GM18498 (cell line): ENCODE measurements at regions not wholly inside any gene's neighbourhood (a gene's known extent, or its start where the extent isn't known, plus 50 kb on each side); places are given as distances from the start of the nearest gene placed in this dataset.

ENCODE experiments used
- ATAC-seq: cut with Tn5 transposase; IDR thresholded peaks from one replicate; pipeline ENCODE4 v1.9.1; 2021; ENCODE audit warnings: mild to moderate bottlenecking, moderate library complexity; ENCODE audit not compliant: unreplicated experiment

GRCh38 chr13:90142251-90142650, 1205.2 kb upstream of the MIR17HG start:
- ATAC-seq, result no peak

DNA sequence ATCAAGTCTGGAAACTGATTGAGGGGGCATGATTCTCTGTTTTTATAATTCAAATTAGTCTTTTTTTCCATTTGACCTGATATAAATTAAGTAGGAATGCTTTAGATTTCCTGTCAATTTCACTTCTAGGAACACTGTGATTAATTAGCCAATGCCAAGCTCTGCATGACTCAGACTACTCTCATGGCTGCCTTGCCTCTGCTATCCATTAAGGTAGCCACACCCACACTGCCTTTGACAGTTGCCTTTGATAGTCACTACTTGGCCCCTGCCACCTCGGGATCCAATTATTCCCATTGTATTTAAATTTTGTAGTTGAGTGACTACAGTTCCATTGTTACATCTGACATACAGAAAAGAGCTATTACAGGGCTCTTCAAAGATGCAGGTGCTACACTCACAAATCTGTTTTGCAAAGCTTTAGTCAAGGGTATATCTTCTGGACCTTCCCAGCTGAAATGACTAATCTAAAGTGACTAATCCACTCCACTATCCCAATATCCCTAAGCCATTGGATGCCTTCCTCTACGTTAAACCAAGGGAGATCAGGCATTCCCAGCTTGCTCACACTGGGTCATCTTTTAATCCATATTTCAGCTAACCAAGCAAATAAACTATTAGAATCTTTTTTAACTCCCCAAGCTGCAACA, 1193.1 kb upstream of the MIR17HG start:
- no peak for ATAC-seq

- ATAC-seq, result no peak
Observed at GRCh38 chr13:90156390-90156789, 1191.1 kb upstream of the MIR17HG start.

GRCh38 chr13:90168953-90169352, 1178.5 kb upstream of the MIR17HG start:
- no peak for ATAC-seq

GRCh38 chr13:90170208-90170607, 1177.3 kb upstream of the MIR17HG start:
- no peak for ATAC-seq

GRCh38 chr13:90171649-90172048, 1175.8 kb upstream of the MIR17HG start:
- ATAC-seq, result no peak

GRCh38 chr13:90177512-90177911, 1170.0 kb upstream of the MIR17HG start:
- no peak for ATAC-seq

DNA sequence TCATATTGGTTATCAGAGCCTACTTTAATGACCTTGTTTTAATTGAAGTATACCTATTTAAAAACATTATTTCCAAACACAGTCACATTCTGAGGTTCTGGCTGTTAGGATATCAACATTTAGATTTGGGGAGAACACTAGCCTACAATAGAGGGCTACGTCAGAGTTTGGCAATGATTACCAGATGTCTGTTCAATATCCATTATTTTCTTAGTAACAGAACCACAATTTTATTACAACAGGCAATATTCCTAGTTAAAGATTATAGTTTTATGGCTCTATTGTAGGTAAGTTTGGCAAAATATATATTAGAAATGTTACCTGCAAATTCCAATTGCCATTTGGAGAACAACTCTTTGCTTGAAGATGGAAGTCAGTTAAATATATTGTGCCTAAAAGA, 1163.1 kb upstream of the MIR17HG start:
- no peak for ATAC-seq

DNA sequence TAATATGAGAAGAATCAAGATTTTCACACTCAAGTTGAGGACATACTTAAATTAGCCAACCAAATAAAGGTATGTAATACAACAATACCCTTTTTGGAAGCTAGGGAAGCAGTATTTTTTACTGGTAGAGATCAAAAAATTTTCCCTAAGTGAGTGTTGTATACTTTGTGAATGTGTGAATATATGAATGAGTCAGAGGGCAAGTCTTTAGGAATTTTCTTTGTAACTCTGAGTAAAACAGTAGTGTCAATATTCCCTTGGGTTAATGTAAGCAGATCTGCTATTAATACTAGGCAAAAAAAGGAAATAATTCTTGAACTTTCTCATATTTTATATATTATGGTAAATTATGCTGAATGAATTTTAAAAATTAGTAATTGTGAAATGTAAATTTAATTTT, 1161.8 kb upstream of the MIR17HG start:
- no peak for ATAC-seq

DNA sequence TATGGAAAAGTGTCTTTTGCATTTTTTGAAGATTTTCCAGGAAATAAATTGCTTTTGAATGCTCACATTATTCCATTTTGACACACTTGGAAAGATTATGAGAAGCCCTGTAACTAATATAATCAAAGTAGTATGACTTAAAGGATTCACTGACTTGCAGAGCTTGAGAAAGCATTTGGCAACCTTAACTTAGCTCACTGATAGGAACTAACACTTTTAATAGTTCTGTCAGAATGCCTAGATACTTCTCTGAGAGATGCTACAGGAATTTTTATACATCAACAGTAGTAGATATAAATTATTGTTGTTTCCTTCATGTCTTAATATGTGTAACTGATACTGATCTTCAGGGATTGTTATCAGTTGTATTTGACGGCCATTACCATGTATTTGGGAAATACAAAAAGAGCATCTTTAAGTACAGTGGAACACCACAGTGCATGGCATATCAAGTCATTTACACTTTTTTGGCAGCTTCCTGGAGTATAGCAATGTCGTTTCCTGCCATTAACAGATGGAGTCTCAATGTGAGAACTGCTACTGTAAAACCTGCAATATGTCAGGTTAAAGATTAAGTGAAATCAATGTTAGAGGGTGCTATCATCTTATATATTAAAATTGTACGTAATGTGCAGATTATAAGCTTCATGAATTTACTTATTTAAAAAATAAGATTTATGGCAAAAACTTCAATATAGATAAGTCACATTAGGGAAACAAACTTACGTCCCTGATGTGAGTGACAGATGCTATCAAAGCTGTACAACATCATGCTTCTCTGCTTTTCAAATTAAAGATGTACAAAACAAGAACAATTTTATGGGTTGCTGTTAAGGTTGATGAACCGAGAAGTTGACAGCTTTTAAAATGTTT, 1159.8 kb upstream of the MIR17HG start:
- no peak for ATAC-seq

GRCh38 chr13:90188351-90188636, 1159.2 kb upstream of the MIR17HG start:
- ATAC-seq, result no peak

DNA sequence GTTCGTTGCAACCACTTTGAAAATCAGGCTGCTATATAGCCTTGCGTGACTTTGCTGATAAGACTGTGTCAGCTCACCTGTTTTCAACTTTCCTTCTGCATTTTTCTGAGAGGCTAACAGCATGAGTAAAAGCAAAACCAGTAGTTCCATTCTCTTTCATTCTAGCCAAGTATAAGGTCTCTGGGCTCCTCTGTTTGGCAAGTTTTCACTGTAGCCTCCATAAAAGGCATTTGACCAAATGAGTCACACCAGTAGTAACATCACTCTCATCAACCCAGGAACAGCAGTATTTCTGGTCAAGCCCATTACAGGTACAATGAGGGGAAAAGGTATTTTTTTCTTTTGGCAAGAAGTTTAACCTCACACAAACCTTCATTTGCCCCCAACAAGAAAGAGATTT, 1149.8 kb upstream of the MIR17HG start:
- no peak for ATAC-seq

- no peak for ATAC-seq
Observed at GRCh38 chr13:90201202-90201601, 1146.3 kb upstream of the MIR17HG start.

- ATAC-seq, result no peak
Observed at GRCh38 chr13:90201676-90202460, 1145.6 kb upstream of the MIR17HG start.

- no peak for ATAC-seq
Observed at GRCh38 chr13:90205081-90205480, 1142.4 kb upstream of the MIR17HG start.

GRCh38 chr13:90205911-90206310, 1141.6 kb upstream of the MIR17HG start:
- ATAC-seq, result no peak

DNA sequence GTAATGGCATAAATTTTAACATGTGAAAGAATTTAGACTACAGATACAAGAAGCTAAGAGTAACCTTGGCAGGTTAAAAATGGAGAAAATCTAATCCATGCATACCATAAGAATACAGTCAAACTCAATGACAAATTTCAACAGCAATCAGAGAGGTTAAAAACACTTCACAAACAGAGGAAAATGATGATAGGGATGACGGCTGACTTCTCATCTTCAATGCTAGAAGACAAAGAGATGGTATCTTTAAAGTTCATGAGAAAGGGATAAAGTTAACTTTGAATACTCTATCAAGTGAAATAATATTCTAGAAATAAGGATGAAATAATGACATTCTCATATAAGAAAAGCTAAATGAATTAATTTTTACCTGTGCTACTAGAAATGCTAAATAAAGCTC, 1130.2 kb upstream of the MIR17HG start:
- ATAC-seq, result no peak

GRCh38 chr13:90222758-90223157, 1124.7 kb upstream of the MIR17HG start:
- ATAC-seq, result no peak

GRCh38 chr13:90230311-90230710, 1117.2 kb upstream of the MIR17HG start:
- no peak for ATAC-seq

GRCh38 chr13:90232291-90232690, 1115.2 kb upstream of the MIR17HG start:
- no peak for ATAC-seq

- no peak for ATAC-seq
Observed at GRCh38 chr13:90233933-90234672, 1113.4 kb upstream of the MIR17HG start.
